ENCODE measurements at regions not wholly inside any gene's neighbourhood (a gene's known extent, or its start where the extent isn't known, plus 50 kb on each side); places are given as distances from the start of the nearest gene placed in this dataset.

DNA sequence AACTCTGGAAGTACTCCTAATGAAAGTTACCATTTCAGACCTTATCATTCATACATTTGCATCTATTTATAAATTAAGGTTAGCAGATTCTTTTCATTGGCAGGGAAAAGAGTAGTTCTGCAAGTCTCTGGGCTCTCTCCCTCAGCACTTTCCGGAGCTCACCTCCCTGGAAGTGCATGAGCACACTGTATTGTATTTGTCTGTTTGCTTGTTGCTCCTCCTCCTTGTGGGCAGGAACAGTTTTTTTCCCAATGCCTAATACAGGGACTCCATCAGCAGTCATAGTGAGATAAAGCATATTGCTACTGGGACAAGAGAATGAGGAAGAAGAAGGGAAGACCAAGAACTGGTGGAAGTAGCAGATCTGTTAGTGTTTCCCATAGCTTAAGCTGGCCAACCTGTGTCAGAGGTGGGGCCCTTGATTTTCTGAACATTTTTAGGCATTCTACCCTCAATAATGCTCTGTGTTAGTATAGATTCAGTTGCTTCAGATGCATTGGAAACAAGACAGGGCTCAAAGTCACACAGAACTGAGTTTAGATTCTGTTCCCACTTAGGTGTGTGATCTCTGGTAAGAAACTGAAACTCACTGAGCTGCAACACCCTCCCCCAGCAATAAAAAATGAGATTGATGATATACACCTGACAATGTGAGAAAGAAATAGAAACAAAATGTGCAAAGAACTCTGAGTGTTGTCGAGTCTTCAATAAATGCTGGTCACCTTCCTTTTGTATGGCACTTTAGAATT lies 407.8 kb downstream of the TUSC7 start:
- no peaks in the 10 kb centered on the region for H3K36me3 ChIP-seq
- H3K4me1 ChIP-seq = no peaks in the 10 kb centered on the region
- TF ChIP-seq CTCF (IDR thresholded peaks at IDR 0.05) (no peak), POLR2AphosphoS5 (IDR thresholded peaks at IDR 0.05; ENCODE audit: insufficient read depth in 1 of 2, low read depth in 1 of 2) (no peak)
- intact Hi-C loops (cut with DNase I) = no loop called here
- DNase-seq (ENCODE audit: extremely low spot score in 2 of 2) = no peak
- H3K4me3 ChIP-seq = no peak overlapping the region
- H3K9me3 ChIP-seq = no peaks in the 10 kb centered on the region
- no peaks in the 10 kb centered on the region for H3K27me3 ChIP-seq
- no peak overlapping the region for H3K27ac ChIP-seq

- H3K9me3 ChIP-seq = no peaks in the 10 kb centered on the region
- intact Hi-C loops (cut with DNase I) = no loop called here
- TF ChIP-seq POLR2A (IDR thresholded peaks at IDR 0.05) = no peak
- TF ChIP-seq CTCF (IDR thresholded peaks at IDR 0.05) = no peak
- TF ChIP-seq POLR2AphosphoS5 (IDR thresholded peaks at IDR 0.05; ENCODE audit: insufficient read depth in 1 of 2, low read depth in 1 of 2) = no peak
- H3K4me1 ChIP-seq = no peaks in the 10 kb centered on the region
- no peak overlapping the region for H3K4me3 ChIP-seq
- H3K36me3 ChIP-seq = no peaks in the 10 kb centered on the region
- no peaks in the 10 kb centered on the region for H3K27me3 ChIP-seq
- no peak for DNase-seq (ENCODE audit: extremely low spot score in 2 of 2)
- H3K27ac ChIP-seq = no peak overlapping the region
Observed at GRCh38 chr3:117118604-117119003, 409.0 kb downstream of the TUSC7 start.

DNA sequence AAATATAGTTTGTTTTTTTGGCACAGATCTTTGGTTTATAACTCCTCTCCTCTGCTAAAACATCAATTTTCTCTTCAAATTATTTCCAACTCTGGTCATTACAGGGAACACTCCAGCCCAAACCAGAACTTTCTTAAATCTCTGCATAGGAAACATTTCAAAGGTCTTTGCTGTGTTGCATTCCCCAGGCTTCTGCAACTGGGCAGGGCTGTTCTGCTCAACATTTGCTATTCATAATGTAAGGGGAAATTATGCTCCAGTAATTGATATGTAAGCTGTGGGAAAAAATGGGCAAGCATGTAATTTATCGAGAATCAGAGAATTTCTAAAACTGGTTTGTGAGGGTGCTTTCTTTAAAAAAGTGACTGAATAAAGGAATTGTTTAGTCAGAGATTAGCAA lies 410.4 kb downstream of the TUSC7 start:
- no peak for DNase-seq (ENCODE audit: extremely low spot score in 2 of 2)
- Histone ChIP-seq H3K4me3 (no peak overlapping the region), H3K4me1 (no peaks in the 10 kb centered on the region), H3K36me3 (no peaks in the 10 kb centered on the region), H3K27me3 (no peaks in the 10 kb centered on the region), H3K9me3 (no peaks in the 10 kb centered on the region), H3K27ac (no peak overlapping the region)
- TF ChIP-seq POLR2A (IDR thresholded peaks at IDR 0.05) = no peak
- no peak for TF ChIP-seq POLR2AphosphoS5 (IDR thresholded peaks at IDR 0.05; ENCODE audit: insufficient read depth in 1 of 2, low read depth in 1 of 2)
- TF ChIP-seq CTCF (IDR thresholded peaks at IDR 0.05) = no peak
- intact Hi-C loops (cut with DNase I) = no loop called here

DNA sequence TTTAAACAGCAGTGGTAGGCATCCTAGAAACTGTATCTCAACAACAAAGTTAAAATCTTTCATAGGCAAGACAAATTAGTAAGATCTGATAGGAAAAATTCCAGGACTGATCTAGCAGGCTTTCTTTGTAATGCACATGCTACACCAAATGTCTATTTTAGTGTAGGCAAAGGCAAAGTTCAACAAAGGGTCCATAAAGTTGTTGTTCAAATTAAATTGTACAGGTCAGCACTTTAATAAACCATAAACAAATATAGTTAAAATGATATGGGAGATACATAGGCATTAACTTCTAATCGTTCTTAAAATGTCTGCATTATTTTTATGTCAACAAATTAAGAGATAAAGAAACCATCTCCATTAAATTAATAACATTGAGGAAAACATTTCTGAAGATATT lies 413.0 kb downstream of the TUSC7 start:
- H3K4me1 ChIP-seq = no peaks in the 10 kb centered on the region
- no peaks in the 10 kb centered on the region for H3K9me3 ChIP-seq
- intact Hi-C loops (cut with DNase I) = no loop called here
- no peak overlapping the region for H3K27ac ChIP-seq
- TF ChIP-seq POLR2A (IDR thresholded peaks at IDR 0.05) = no peak
- TF ChIP-seq POLR2AphosphoS5 (IDR thresholded peaks at IDR 0.05; ENCODE audit: insufficient read depth in 1 of 2, low read depth in 1 of 2) = no peak
- TF ChIP-seq CTCF (IDR thresholded peaks at IDR 0.05) = no peak
- no peaks in the 10 kb centered on the region for H3K27me3 ChIP-seq
- no peak overlapping the region for H3K4me3 ChIP-seq
- no peak for DNase-seq (ENCODE audit: extremely low spot score in 2 of 2)
- no peaks in the 10 kb centered on the region for H3K36me3 ChIP-seq

DNA sequence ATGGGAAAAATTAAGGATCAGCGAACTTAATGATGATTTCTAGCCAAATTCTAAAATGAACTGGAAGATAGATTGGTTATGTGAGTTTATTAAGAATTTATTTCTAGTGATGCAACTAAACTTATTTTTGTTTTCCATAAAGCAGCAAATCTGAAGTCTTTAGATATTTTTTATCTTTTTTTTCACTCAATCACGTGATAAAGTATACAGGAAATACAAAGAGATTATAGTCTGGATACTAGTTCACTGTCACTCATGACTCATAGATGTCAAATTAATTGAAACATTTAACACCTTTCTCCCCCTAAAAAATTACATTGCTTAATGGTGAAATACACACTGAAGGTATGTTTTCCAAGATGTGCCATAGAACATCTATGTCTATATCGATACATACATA lies 416.9 kb downstream of the TUSC7 start:
- Histone ChIP-seq H3K9me3 (no peaks in the 10 kb centered on the region), H3K36me3 (no peaks in the 10 kb centered on the region), H3K27ac (no peak overlapping the region), H3K4me1 (no peaks in the 10 kb centered on the region), H3K4me3 (no peak overlapping the region), H3K27me3 (no peaks in the 10 kb centered on the region)
- DNase-seq (ENCODE audit: extremely low spot score in 2 of 2) = no peak
- intact Hi-C loops (cut with DNase I) = no loop called here
- no peak for TF ChIP-seq CTCF (IDR thresholded peaks at IDR 0.05)
- no peak for TF ChIP-seq POLR2A (IDR thresholded peaks at IDR 0.05)
- no peak for TF ChIP-seq POLR2AphosphoS5 (IDR thresholded peaks at IDR 0.05; ENCODE audit: insufficient read depth in 1 of 2, low read depth in 1 of 2)
